Astrocyte (in vitro differentiated cells and primary cell): ENCODE measurements at regions not wholly inside any gene's neighbourhood (a gene's known extent, or its start where the extent isn't known, plus 50 kb on each side); places are given as distances from the start of the nearest gene placed in this dataset.

ENCODE experiments used
- DNase-seq: peaks from one replicate; pipeline ENCODE4 v3.0.0-alpha.2; 2010; ENCODE audit warnings: low read depth
- FAIRE-seq: peaks from 2 replicates; lab custom pipeline; 2011; peaks lifted over from hg19 to GRCh38; lab: Jason Lieb, UNC
- H2AFZ ChIP-seq: 2 replicates; pipeline ENCODE4 v1.6.0; 2012; ENCODE audit warnings: low read depth, low read length, inconsistent platforms
- H3K27ac ChIP-seq: 2 replicates; pipeline ENCODE4 v1.5.1; 2011; ENCODE audit warnings: low read depth, low read length, inconsistent platforms
- H3K27me3 ChIP-seq: 2 replicates; pipeline ENCODE4 v1.6.0; 2011; ENCODE audit warnings: low read length, inconsistent platforms; ENCODE audit not compliant: insufficient read depth
- H3K36me3 ChIP-seq: 2 replicates; pipeline ENCODE4 v1.5.1; 2011; ENCODE audit warnings: low read length, inconsistent platforms; ENCODE audit not compliant: insufficient read depth
- H3K4me1 ChIP-seq: 2 replicates; pipeline ENCODE4 v1.5.1; 2011; ENCODE audit warnings: low read length, inconsistent platforms; ENCODE audit not compliant: insufficient read depth
- H3K4me2 ChIP-seq: 2 replicates; pipeline ENCODE4 v1.6.0; 2012; ENCODE audit warnings: low read length, inconsistent platforms
- H3K4me3 ChIP-seq: 2 replicates; pipeline ENCODE4 v1.5.1; 2011; ENCODE audit warnings: low read depth, mild to moderate bottlenecking, low read length, inconsistent platforms; ENCODE audit not compliant: insufficient read depth
- H3K79me2 ChIP-seq: 2 replicates; pipeline ENCODE4 v1.6.0; 2012; ENCODE audit warnings: mild to moderate bottlenecking, low read length, inconsistent platforms; ENCODE audit not compliant: insufficient read depth
- H3K9ac ChIP-seq: 2 replicates; pipeline ENCODE4 v1.6.0; 2012; ENCODE audit warnings: mild to moderate bottlenecking, low read length, inconsistent platforms
- H3K9me3 ChIP-seq: 2 replicates; pipeline ENCODE4 v1.5.1; 2012; ENCODE audit warnings: low read depth, mild to moderate bottlenecking, low read length, inconsistent platforms; ENCODE audit not compliant: insufficient read depth
- H4K20me1 ChIP-seq: 2 replicates; pipeline ENCODE4 v1.6.0; 2012; ENCODE audit warnings: low read length, inconsistent platforms; ENCODE audit not compliant: insufficient read depth
- H3K27ac Mint-ChIP-seq: one replicate; pipeline ENCODE4 v1.8.0; 2021; ENCODE audit warnings: mild to moderate bottlenecking, mixed read lengths; ENCODE audit not compliant: unreplicated experiment
- H3K27me3 Mint-ChIP-seq: one replicate; pipeline ENCODE4 v1.8.0; 2021; ENCODE audit warnings: low read depth, mixed read lengths; ENCODE audit not compliant: unreplicated experiment
- H3K36me3 Mint-ChIP-seq: one replicate; pipeline ENCODE4 v1.8.0; 2021; ENCODE audit warnings: low read depth, mixed read lengths; ENCODE audit not compliant: unreplicated experiment
- H3K4me1 Mint-ChIP-seq: one replicate; pipeline ENCODE4 v1.8.0; 2021; ENCODE audit warnings: low read depth, mixed read lengths; ENCODE audit not compliant: unreplicated experiment
- H3K4me3 Mint-ChIP-seq: one replicate; pipeline ENCODE4 v1.8.0; 2021; ENCODE audit warnings: mild to moderate bottlenecking, moderate library complexity, mixed read lengths; ENCODE audit not compliant: unreplicated experiment
- H3K9me3 Mint-ChIP-seq: one replicate; pipeline ENCODE4 v1.8.0; 2021; ENCODE audit warnings: mild to moderate bottlenecking, mixed read lengths; ENCODE audit not compliant: unreplicated experiment
- EZH2 ChIP-seq: IDR thresholded peaks from 2 replicates; pipeline ENCODE4 v1.6.1; 2012; ENCODE audit warnings: mild to moderate bottlenecking, low read length, inconsistent platforms; ENCODE audit not compliant: insufficient read depth
- TF ChIP-seq, protein P1 (sequence below): IDR thresholded peaks from 2 replicates; pipeline ENCODE4 v1.5.1; 2011; ENCODE audit warnings: low read depth, mild to moderate bottlenecking, inconsistent platforms, low read length, moderate library complexity; ENCODE audit not compliant: insufficient read depth

DNA sequence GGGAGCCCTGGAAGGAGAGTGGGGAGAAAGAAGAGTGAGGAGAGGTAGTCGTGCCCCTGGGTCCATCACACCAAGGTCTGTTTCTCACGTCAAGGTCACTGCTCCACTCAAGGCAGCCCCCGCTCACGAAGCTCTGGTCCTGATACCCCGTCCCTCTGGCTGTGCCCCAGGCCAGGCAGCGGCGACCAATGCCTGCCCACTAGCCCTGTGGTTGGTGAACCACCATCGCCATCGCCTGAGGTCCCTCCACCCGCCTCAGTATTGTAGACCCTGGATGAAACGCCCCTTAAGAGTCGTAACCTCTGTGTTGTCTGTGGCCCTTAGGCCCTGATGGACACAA is 378.3 kb upstream of the MYT1L start:
- DNase-seq (no peak), FAIRE-seq (no peak)
- TF ChIP-seq, protein P1, sequence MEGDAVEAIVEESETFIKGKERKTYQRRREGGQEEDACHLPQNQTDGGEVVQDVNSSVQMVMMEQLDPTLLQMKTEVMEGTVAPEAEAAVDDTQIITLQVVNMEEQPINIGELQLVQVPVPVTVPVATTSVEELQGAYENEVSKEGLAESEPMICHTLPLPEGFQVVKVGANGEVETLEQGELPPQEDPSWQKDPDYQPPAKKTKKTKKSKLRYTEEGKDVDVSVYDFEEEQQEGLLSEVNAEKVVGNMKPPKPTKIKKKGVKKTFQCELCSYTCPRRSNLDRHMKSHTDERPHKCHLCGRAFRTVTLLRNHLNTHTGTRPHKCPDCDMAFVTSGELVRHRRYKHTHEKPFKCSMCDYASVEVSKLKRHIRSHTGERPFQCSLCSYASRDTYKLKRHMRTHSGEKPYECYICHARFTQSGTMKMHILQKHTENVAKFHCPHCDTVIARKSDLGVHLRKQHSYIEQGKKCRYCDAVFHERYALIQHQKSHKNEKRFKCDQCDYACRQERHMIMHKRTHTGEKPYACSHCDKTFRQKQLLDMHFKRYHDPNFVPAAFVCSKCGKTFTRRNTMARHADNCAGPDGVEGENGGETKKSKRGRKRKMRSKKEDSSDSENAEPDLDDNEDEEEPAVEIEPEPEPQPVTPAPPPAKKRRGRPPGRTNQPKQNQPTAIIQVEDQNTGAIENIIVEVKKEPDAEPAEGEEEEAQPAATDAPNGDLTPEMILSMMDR = no peak
- TF ChIP-seq EZH2 = no peak
- Mint-ChIP-seq H3K36me3 (no peaks in the 10 kb centered on the region), H3K4me1 (peaks cover 7% of the 10 kb centered on the region), H3K27ac (no peak overlapping the region), H3K4me3 (no peak overlapping the region), H3K27me3 (peaks cover 66% of the 10 kb centered on the region), H3K9me3 (no peaks in the 10 kb centered on the region)
- H3K27me3 ChIP-seq = no peaks in the 10 kb centered on the region
- no peak overlapping the region for H3K4me2 ChIP-seq
- no peak overlapping the region for H3K27ac ChIP-seq
- H4K20me1 ChIP-seq = no peaks in the 10 kb centered on the region
- H3K4me1 ChIP-seq = no peaks in the 10 kb centered on the region
- no peak overlapping the region for H3K4me3 ChIP-seq
- H2AFZ ChIP-seq = no peak overlapping the region
- no peaks in the 10 kb centered on the region for H3K79me2 ChIP-seq
- no peak overlapping the region for H3K9ac ChIP-seq
- H3K36me3 ChIP-seq = no peaks in the 10 kb centered on the region
- H3K9me3 ChIP-seq = peaks cover 8% of the 10 kb centered on the region

DNA sequence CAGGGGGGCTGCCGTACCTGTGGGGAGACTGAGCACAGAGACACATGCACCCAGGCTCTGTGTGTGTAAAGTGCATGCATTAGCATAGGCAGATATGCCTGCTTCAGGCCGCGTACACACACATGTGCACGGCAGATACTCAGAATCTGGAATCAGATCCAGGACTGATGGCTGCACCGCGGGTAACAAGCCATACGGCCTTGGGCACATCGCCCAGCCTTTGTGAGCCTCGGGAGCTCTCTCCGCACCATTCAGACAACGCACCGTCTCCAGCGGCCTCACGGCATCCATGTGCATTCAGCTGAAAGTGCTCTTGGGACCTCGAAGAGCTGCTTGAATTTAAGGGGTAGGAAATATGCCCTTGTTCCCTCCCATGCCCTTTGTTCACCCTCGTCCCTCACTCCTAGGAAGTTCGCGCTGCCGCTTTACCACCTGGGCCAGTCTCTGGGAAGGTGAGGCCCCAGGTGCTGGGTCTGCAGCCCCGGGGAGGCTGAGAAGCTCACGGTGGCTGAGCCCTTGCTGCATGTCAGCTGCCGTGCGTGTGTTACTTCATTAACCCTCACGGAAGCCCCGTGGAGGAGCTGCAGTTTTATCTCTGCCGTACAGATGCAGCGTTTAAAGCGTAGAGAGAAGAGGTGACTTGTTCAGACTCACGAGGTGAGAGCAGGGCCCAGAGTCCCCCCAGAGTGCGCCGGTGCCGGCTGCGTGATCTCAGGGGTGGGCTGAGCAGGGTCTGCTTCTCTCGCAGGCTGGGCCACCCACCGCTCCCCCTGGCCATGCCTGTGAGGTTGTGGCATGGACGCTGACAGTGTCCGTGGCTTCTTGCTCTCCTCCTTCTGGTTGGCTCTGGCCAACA is 377.7 kb upstream of the MYT1L start:
- Mint-ChIP-seq H3K4me1 (peaks cover 7% of the 10 kb centered on the region), H3K9me3 (no peaks in the 10 kb centered on the region), H3K36me3 (no peaks in the 10 kb centered on the region), H3K27me3 (peaks cover 66% of the 10 kb centered on the region), H3K27ac (no peak overlapping the region), H3K4me3 (no peak overlapping the region)
- DNase-seq = no peak
- Histone ChIP-seq H3K9ac (no peak overlapping the region), H3K27me3 (no peaks in the 10 kb centered on the region), H2AFZ (no peak overlapping the region), H3K36me3 (no peaks in the 10 kb centered on the region), H3K9me3 (peaks cover 8% of the 10 kb centered on the region), H3K4me2 (no peak overlapping the region), H4K20me1 (no peaks in the 10 kb centered on the region), H3K79me2 (no peaks in the 10 kb centered on the region), H3K4me3 (no peak overlapping the region), H3K27ac (no peak overlapping the region), H3K4me1 (no peaks in the 10 kb centered on the region)
- TF ChIP-seq, protein P1 = no peak
- FAIRE-seq = no peak
